Liver (tissue), 8 donors: ENCODE measurements at regions not wholly inside any gene's neighbourhood (a gene's known extent, or its start where the extent isn't known, plus 50 kb on each side); places are given as distances from the start of the nearest gene placed in this dataset.

Source experiments
- DNase-seq: peaks from one replicate; pipeline ENCODE4 v3.0.0-alpha.2; 2017; ENCODE audit warnings: low spot score
- H3K27ac ChIP-seq, 2 donors: one replicate each; pipeline ENCODE4 v1.7.0; 2013; ENCODE audit warnings: inconsistent platforms in 2 of 2, low read length in 2 of 2, control low read depth in 1 of 2, low read depth in 1 of 2, mild to moderate bottlenecking in 1 of 2
- H3K27me3 ChIP-seq, 4 donors: one replicate each; pipeline versions ENCODE4 v1.6.1 to v1.7.0; 2013; ENCODE audit warnings: low read length in 3 of 4, inconsistent platforms in 1 of 4, mild to moderate bottlenecking in 1 of 4, moderate library complexity in 1 of 4; ENCODE audit not compliant: control insufficient read depth in 4 of 4, insufficient read depth in 4 of 4
- H3K36me3 ChIP-seq, 4 donors: one replicate each; pipeline versions ENCODE4 v1.6.1 to v1.7.0; 2013; ENCODE audit warnings: low read length in 3 of 4, mild to moderate bottlenecking in 3 of 4, low read depth in 1 of 4, moderate library complexity in 1 of 4; ENCODE audit not compliant: control insufficient read depth in 4 of 4, insufficient read depth in 3 of 4
- H3K4me1 ChIP-seq, 4 donors: one replicate each; pipeline versions ENCODE4 v1.6.1 to v1.7.0; 2013; ENCODE audit warnings: low read length in 3 of 4, mild to moderate bottlenecking in 3 of 4, moderate library complexity in 1 of 4; ENCODE audit not compliant: control insufficient read depth in 4 of 4, insufficient read depth in 4 of 4
- H3K4me3 ChIP-seq, 3 donors: one replicate each; pipeline versions ENCODE4 v1.6.1 to v1.7.0; 2013; ENCODE audit warnings: low read length in 3 of 3, control low read depth in 1 of 3, low read depth in 1 of 3, mild to moderate bottlenecking in 1 of 3
- H3K9ac ChIP-seq, 2 donors: one replicate each; pipeline ENCODE4 v1.7.0; 2013; ENCODE audit warnings: low read length in 2 of 2, mild to moderate bottlenecking in 2 of 2, moderate library complexity in 2 of 2, control low read depth in 1 of 2, low read depth in 1 of 2
- H3K9me3 ChIP-seq, 4 donors: one replicate each; pipeline versions ENCODE4 v1.6.1 to v1.7.0; 2013; ENCODE audit warnings: low read length in 3 of 4; ENCODE audit not compliant: control insufficient read depth in 4 of 4
- EGR1 ChIP-seq, 2 donors: IDR thresholded peaks; 2 replicates each; pipeline ENCODE4 v1.6.1; 2016 to 2018; ENCODE audit warnings: antibody characterized with exemption in 2 of 2, low read depth in 2 of 2
- FOXA1 ChIP-seq: IDR thresholded peaks from 2 replicates; pipeline ENCODE4 v1.6.1; 2016; ENCODE audit warnings: antibody characterized with exemption
- FOXA2 ChIP-seq: IDR thresholded peaks from 2 replicates; pipeline ENCODE4 v1.6.1; 2016; ENCODE audit warnings: antibody characterized with exemption
- GABPA ChIP-seq, 2 donors: IDR thresholded peaks in 1 of 2; conservative IDR thresholded peaks in 1 of 2; 2 replicates each; pipeline ENCODE4 v1.6.1; 2016; ENCODE audit warnings: antibody characterized with exemption in 2 of 2, mild to moderate bottlenecking in 1 of 2, moderate library complexity in 1 of 2
- HNF4A ChIP-seq, 2 donors: conservative IDR thresholded peaks; 2 replicates each; pipeline ENCODE4 v1.6.1; 2016; ENCODE audit warnings: antibody characterized with exemption in 2 of 2, mild to moderate bottlenecking in 2 of 2
- HNF4G ChIP-seq: IDR thresholded peaks from 2 replicates; pipeline ENCODE4 v1.6.1; 2016; ENCODE audit warnings: antibody characterized with exemption
- JUND ChIP-seq, 2 donors: IDR thresholded peaks; 2 replicates each; pipeline ENCODE4 v1.6.1; 2016; ENCODE audit warnings: antibody characterized with exemption in 2 of 2
- MAX ChIP-seq: IDR thresholded peaks from 2 replicates; pipeline ENCODE4 v1.6.1; 2016; ENCODE audit warnings: antibody characterized with exemption
- NR2F2 ChIP-seq: IDR thresholded peaks from 2 replicates; pipeline ENCODE4 v1.6.1; 2016; ENCODE audit warnings: antibody characterized with exemption
- RAD21 ChIP-seq, 2 donors: IDR thresholded peaks; 2 replicates each; pipeline ENCODE4 v1.6.1; 2016; ENCODE audit warnings: antibody characterized with exemption in 2 of 2, mild to moderate bottlenecking in 2 of 2
- REST ChIP-seq: IDR thresholded peaks from 2 replicates; pipeline ENCODE4 v1.6.1; 2016; ENCODE audit warnings: antibody characterized with exemption, mild to moderate bottlenecking
- RXRA ChIP-seq, 2 donors: IDR thresholded peaks; 2 replicates each; pipeline ENCODE4 v1.6.1; 2017 to 2018; ENCODE audit warnings: antibody characterized with exemption in 2 of 2, mild to moderate bottlenecking in 1 of 2
- SP1 ChIP-seq: IDR thresholded peaks from 2 replicates; pipeline ENCODE4 v1.6.1; 2018; ENCODE audit warnings: antibody characterized with exemption, mild to moderate bottlenecking
- TAF1 ChIP-seq: conservative IDR thresholded peaks from 2 replicates; pipeline ENCODE4 v1.6.1; 2016; ENCODE audit warnings: antibody characterized with exemption, mild to moderate bottlenecking
- YY1 ChIP-seq: IDR thresholded peaks from 2 replicates; pipeline ENCODE4 v1.6.1; 2016; ENCODE audit warnings: antibody characterized with exemption, mild to moderate bottlenecking
- WGBS: extraction: QIAGEN DNeasy Blood & Tissue Kit; methylation state at CpG from one replicate; pipeline ENCODE4 v1.1.7; 2013; 5-methylcytosine and 5-hydroxymethylcytosine counted together
- TF ChIP-seq, protein P1 (sequence below): IDR thresholded peaks from 2 replicates; pipeline ENCODE4 v1.6.1; 2016; ENCODE audit warnings: antibody characterized with exemption
- TF ChIP-seq, protein P2 (sequence below): IDR thresholded peaks from 2 replicates; pipeline ENCODE4 v1.6.1; 2016; ENCODE audit warnings: antibody characterized with exemption
- TF ChIP-seq, protein P3 (sequence below): fragments of 150-350 bp; IDR thresholded peaks from 2 replicates; pipeline ENCODE4 v1.5.1; 2017; ENCODE audit warnings: improper control_type of control experiment, low read depth, low read length; ENCODE audit not compliant: missing input control
- donor health status: healthy.
- donor health status: healthy.
- donor health status: healthy.
- donor health status: healthy.
- donor health status: healthy.

DNA sequence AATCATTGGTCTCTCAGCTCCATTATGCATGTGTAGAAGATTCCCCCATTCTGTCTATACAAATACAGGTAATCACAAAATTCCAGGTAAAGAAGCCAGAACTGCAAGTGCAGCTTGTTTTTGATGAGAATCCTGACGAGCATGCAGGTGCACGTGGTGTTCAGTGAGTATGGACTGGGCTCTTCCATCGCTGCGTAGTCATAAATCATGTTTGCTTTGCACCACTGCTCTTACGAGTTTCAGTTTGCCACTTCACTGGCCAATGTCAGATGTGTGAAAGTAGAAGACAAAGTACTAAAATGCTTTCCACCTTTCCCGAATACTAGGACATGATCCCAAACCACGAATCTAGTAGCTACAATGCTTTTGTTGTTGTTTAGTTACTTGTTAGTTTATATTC is 390.7 kb downstream of the LIG4 start:
- Histone ChIP-seq H3K27me3 (no peaks in the 10 kb centered on the region), H3K36me3 (no peaks in the 10 kb centered on the region), H3K27ac (no peak overlapping the region), H3K4me1 (no peaks in the 10 kb centered on the region), H3K4me3 (no peak overlapping the region), H3K9me3 (no peaks in the 10 kb centered on the region), H3K9ac (no peak overlapping the region)
- no peak for DNase-seq
- no peak for TF ChIP-seq SP1
- no peak for TF ChIP-seq MAX
- no peak for TF ChIP-seq EGR1 (IDR thresholded peaks at IDR 0.05; ENCODE audit: low read depth in 2 of 2)
- no peak for TF ChIP-seq HNF4A (conservative IDR thresholded peaks at IDR 0.05)
- TF ChIP-seq, protein P1, sequence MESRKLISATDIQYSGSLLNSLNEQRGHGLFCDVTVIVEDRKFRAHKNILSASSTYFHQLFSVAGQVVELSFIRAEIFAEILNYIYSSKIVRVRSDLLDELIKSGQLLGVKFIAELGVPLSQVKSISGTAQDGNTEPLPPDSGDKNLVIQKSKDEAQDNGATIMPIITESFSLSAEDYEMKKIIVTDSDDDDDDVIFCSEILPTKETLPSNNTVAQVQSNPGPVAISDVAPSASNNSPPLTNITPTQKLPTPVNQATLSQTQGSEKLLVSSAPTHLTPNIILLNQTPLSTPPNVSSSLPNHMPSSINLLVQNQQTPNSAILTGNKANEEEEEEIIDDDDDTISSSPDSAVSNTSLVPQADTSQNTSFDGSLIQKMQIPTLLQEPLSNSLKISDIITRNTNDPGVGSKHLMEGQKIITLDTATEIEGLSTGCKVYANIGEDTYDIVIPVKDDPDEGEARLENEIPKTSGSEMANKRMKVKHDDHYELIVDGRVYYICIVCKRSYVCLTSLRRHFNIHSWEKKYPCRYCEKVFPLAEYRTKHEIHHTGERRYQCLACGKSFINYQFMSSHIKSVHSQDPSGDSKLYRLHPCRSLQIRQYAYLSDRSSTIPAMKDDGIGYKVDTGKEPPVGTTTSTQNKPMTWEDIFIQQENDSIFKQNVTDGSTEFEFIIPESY: no peak
- no peak for TF ChIP-seq GABPA (IDR thresholded peaks at IDR 0.05 in 1 of 2, conservative IDR thresholded peaks at IDR 0.05 in 1 of 2)
- TF ChIP-seq, protein P2, sequence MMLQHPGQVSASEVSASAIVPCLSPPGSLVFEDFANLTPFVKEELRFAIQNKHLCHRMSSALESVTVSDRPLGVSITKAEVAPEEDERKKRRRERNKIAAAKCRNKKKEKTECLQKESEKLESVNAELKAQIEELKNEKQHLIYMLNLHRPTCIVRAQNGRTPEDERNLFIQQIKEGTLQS: no peak
- no peak for TF ChIP-seq RXRA (IDR thresholded peaks at IDR 0.05)
- TF ChIP-seq FOXA1: no peak
- no peak for TF ChIP-seq REST
- TF ChIP-seq, protein P3, sequence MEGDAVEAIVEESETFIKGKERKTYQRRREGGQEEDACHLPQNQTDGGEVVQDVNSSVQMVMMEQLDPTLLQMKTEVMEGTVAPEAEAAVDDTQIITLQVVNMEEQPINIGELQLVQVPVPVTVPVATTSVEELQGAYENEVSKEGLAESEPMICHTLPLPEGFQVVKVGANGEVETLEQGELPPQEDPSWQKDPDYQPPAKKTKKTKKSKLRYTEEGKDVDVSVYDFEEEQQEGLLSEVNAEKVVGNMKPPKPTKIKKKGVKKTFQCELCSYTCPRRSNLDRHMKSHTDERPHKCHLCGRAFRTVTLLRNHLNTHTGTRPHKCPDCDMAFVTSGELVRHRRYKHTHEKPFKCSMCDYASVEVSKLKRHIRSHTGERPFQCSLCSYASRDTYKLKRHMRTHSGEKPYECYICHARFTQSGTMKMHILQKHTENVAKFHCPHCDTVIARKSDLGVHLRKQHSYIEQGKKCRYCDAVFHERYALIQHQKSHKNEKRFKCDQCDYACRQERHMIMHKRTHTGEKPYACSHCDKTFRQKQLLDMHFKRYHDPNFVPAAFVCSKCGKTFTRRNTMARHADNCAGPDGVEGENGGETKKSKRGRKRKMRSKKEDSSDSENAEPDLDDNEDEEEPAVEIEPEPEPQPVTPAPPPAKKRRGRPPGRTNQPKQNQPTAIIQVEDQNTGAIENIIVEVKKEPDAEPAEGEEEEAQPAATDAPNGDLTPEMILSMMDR: no peak
- TF ChIP-seq RAD21 (IDR thresholded peaks at IDR 0.05): no peak
- TF ChIP-seq TAF1: no peak
- no peak for TF ChIP-seq NR2F2
- TF ChIP-seq JUND (IDR thresholded peaks at IDR 0.05): no peak
- TF ChIP-seq HNF4G: no peak
- TF ChIP-seq YY1: no peak
- no peak for TF ChIP-seq FOXA2
- WGBS: 83% methylated on average over 7 of the region's 7 CpGs

- Histone ChIP-seq H3K9me3 (no peaks in the 10 kb centered on the region), H3K27ac (no peak overlapping the region), H3K9ac (no peak overlapping the region), H3K4me3 (no peak overlapping the region), H3K4me1 (no peaks in the 10 kb centered on the region), H3K27me3 (no peaks in the 10 kb centered on the region), H3K36me3 (no peaks in the 10 kb centered on the region)
- no peak for DNase-seq
- no peak for TF ChIP-seq JUND (IDR thresholded peaks at IDR 0.05)
- TF ChIP-seq, protein P2: no peak
- no peak for TF ChIP-seq HNF4G
- TF ChIP-seq NR2F2: no peak
- no peak for TF ChIP-seq EGR1 (IDR thresholded peaks at IDR 0.05; ENCODE audit: low read depth in 2 of 2)
- TF ChIP-seq YY1: no peak
- no peak for TF ChIP-seq GABPA (IDR thresholded peaks at IDR 0.05 in 1 of 2, conservative IDR thresholded peaks at IDR 0.05 in 1 of 2)
- TF ChIP-seq, protein P3: no peak
Measured at GRCh38 chr13:107822006-107822405, 393.3 kb downstream of the LIG4 start.
